LNCAP (cell line): ENCODE measurements at regions not wholly inside any gene's neighbourhood (a gene's known extent, or its start where the extent isn't known, plus 50 kb on each side); places are given as distances from the start of the nearest gene placed in this dataset.

Experiments used
- TF ChIP-seq, protein P1 (sequence below): fragments of 450-650 bp; IDR thresholded peaks from 2 replicates; pipeline ENCODE4 v1.5.1; 2017; ENCODE audit warnings: mild to moderate bottlenecking

DNA sequence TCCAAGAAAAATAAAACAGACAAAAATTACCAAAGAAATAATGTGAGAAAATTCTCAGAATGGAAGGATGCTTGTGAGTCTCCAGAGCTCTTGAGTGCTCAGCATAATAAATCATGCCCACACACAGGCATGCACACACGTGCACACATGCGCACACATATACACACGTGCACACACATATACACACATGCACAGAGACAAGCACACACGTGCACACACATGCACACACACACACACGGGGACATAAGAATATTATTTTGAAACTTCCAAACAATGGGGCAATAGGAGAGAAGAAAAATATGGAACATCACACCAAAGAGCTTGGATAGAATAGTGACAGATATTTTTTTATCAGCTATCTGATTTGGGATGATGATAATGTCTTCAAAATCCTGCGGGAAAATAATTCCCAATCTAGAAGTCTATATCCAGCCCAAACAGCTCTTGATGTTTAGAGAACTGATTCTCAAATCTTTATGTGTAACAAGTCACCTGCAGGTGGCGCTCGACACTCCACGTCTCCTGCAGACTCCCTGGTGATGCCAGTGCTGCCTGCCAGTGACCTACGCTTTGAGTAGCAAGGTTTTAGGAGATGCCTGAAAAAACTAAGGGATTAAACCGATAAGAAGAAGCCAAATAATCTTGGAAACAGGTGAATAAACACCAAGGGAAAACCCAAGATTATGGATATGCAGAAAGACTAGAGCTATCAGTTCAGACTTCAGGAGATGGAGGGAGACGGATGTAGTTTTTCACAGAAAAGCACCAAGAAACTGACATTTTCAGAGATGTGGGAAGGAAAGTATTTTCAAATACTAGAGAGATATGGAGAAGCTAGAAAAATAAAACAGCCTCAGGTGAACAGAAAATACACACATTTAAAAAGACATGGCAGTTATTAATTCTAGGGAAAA, 743.6 kb downstream of the ETS1 start:
- TF ChIP-seq, protein P1, sequence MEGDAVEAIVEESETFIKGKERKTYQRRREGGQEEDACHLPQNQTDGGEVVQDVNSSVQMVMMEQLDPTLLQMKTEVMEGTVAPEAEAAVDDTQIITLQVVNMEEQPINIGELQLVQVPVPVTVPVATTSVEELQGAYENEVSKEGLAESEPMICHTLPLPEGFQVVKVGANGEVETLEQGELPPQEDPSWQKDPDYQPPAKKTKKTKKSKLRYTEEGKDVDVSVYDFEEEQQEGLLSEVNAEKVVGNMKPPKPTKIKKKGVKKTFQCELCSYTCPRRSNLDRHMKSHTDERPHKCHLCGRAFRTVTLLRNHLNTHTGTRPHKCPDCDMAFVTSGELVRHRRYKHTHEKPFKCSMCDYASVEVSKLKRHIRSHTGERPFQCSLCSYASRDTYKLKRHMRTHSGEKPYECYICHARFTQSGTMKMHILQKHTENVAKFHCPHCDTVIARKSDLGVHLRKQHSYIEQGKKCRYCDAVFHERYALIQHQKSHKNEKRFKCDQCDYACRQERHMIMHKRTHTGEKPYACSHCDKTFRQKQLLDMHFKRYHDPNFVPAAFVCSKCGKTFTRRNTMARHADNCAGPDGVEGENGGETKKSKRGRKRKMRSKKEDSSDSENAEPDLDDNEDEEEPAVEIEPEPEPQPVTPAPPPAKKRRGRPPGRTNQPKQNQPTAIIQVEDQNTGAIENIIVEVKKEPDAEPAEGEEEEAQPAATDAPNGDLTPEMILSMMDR = peak; percentile 47

DNA sequence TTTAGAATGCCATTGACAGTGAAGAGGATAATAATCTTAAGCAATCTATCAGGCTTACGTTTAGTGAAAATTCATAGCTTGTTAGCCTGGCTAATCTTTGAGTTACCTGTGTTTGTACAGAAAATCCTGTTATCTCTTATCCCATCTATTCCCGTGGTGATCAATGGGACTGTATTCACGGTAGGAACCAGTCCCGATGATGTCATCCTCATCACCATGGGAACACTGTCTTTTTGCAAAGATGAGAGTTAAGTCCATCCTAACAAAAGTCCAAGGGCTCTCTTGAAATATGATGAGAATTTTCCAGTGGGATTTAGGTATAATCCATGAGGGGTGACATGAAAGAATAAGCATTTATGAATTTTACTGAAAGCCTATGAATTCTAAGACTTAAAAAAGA, 762.2 kb downstream of the ETS1 start:
- TF ChIP-seq, protein P1 = no peak

DNA sequence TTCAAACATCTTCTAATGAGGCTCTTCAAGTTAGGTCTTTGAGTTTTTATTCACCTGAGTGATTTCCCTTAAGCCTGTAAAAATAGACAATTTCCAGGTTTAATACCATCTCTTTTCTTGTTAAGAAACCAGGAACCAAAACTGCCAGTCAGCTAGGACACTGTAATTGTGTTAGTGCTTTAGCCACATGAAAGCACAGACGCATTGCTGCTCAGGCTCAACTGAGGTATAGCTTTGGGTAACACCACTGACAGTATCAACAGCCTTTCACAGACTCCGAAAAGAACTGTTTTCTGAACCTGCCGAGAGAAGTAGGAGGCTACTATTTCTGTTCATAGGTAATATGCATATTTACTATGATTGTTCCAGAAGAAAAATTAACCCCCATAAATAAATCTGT, 768.7 kb downstream of the ETS1 start:
- TF ChIP-seq, protein P1 = no peak

DNA sequence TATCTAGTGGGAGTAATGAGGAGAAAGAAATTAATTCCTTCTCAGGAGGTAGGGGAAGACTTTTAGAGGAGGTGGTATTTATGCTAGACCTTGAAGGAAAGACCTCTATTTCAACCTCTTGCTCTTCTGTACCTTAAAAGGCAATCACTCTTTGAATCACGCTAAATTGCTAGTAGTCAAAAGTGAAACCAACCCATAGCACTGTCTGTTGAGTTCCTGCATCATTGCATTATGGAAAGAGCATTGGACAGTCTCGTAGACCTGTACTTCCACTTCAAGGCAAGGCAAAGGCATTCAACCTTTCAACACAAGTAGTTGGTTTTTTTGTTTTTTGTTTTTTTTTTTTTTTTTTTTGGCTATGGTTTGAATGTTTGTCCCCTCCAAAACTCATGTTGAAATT, 770.4 kb downstream of the ETS1 start:
- TF ChIP-seq, protein P1 = no peak

DNA sequence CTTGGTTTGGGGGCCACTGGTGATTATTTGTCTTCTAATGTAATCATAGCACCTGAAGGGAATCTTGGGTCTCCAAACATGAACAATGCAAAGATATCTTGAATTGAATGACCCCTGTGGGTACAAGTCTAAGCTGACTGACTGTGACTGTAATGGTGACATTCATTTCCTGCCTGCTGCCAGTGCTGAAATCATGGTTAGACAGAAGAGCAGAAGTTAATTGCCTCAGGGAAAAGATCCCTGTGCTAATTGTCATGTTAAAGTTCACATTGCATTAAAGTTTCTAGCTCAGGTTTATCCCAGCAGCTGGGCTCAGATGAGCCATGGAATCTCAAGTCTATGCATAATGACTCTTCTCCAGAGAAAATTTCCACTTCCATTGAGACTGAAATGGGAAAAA, 772.0 kb downstream of the ETS1 start:
- TF ChIP-seq, protein P1 = no peak

DNA sequence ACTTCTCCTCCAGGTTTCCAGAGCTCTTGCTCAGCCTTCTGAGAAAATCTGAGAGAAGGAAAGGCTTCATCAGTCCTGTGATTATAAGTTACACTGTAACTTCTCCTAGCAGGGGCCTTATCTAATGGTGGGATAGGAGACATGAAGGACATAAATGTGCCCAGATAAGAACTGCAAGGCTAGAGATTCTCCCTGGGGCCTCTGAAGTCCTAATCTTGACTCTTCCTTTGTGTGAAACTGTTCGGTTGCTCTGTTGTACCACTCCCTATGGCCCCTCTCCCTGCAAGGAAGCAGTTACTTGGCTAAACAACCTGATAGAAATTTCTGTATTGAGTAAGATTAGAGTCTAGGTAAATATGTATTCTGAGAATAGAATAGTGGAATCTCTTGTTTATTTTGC, 780.9 kb downstream of the ETS1 start:
- TF ChIP-seq, protein P1 = no peak

DNA sequence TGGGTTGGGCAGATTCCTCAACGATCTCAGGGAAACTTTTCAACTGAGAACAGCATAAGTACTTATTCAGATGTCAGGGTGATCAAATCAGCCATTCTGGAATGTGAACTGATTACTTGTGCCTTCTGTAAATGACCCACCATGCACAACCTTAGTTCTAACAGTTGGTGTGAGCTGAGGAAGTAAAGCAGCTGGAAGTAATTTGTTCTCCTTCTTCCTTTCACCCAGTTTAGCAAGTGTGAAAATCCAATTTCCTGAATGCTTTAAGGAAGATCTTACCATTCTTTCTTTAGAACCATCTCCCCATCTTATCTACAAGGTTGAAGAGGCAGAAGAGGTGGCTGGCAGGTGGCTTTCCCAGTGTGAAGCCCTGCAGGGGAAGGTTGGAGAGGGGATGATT, 781.6 kb downstream of the ETS1 start:
- TF ChIP-seq, protein P1 = no peak
